HG02571 (cell line): ENCODE measurements at regions not wholly inside any gene's neighbourhood (a gene's known extent, or its start where the extent isn't known, plus 50 kb on each side); places are given as distances from the start of the nearest gene placed in this dataset.

Experiments
- ATAC-seq: cut with Tn5 transposase; IDR thresholded peaks from one replicate; pipeline ENCODE4 v1.9.1; 2021; ENCODE audit warnings: mild to moderate bottlenecking, moderate library complexity; ENCODE audit not compliant: unreplicated experiment

GRCh38 chr1:94620345-94621031 lies 78.9 kb upstream of the F3 start:
- no peak for ATAC-seq

GRCh38 chr1:94619731-94620130 lies 78.2 kb upstream of the F3 start:
- ATAC-seq, result no peak

GRCh38 chr1:94617957-94618739 lies 76.6 kb upstream of the F3 start:
- no peak for ATAC-seq

GRCh38 chr1:94617134-94617805 lies 75.7 kb upstream of the F3 start:
- ATAC-seq, result no peak

- ATAC-seq, result no peak
Observed at GRCh38 chr1:94616506-94616905, 74.9 kb upstream of the F3 start.

GRCh38 chr1:94614996-94615395 lies 73.4 kb upstream of the F3 start:
- no peak for ATAC-seq

GRCh38 chr1:94614168-94614815 lies 72.7 kb upstream of the F3 start:
- no peak for ATAC-seq

GRCh38 chr1:94612525-94613204 lies 71.1 kb upstream of the F3 start:
- ATAC-seq, result no peak

GRCh38 chr1:94611681-94612475 lies 70.3 kb upstream of the F3 start:
- no peak for ATAC-seq

- no peak for ATAC-seq
Observed at GRCh38 chr1:94609619-94610018, 68.1 kb upstream of the F3 start.

- no peak for ATAC-seq
Observed at GRCh38 chr1:94608852-94609530, 67.4 kb upstream of the F3 start.

- ATAC-seq, result no peak
Observed at GRCh38 chr1:94608142-94608851, 66.7 kb upstream of the F3 start.

GRCh38 chr1:94607398-94607797 lies 65.8 kb upstream of the F3 start:
- no peak for ATAC-seq

- ATAC-seq, result no peak
Observed at GRCh38 chr1:94606471-94606870, 64.9 kb upstream of the F3 start.

GRCh38 chr1:94603663-94604062 lies 62.1 kb upstream of the F3 start:
- ATAC-seq, result no peak

GRCh38 chr1:94602802-94603625 lies 61.5 kb upstream of the F3 start:
- ATAC-seq, result no peak

- no peak for ATAC-seq
Observed at GRCh38 chr1:94602316-94602715, 60.8 kb upstream of the F3 start.

- no peak for ATAC-seq
Observed at GRCh38 chr1:94600556-94600955, 59.0 kb upstream of the F3 start.
